Upper lobe of left lung (tissue), 4 donors: ENCODE measurements at regions not wholly inside any gene's neighbourhood (a gene's known extent, or its start where the extent isn't known, plus 50 kb on each side); places are given as distances from the start of the nearest gene placed in this dataset.

Experiments used
- CTCF ChIP-seq, 6 experiments: fragments of 450-650 bp in 4 of 6; fragments of 200-600 bp in 2 of 6; sonication (generic) in 2 of 6; IDR thresholded peaks; one replicate each; pipeline ENCODE4 v1.5.1; 2016 to 2019; ENCODE audit warnings: antibody characterized with exemption in 6 of 6
- EP300 ChIP-seq, 4 donors: sonication (generic); formaldehyde crosslinking; IDR thresholded peaks; one replicate each; pipeline ENCODE4 v1.5.1; 2017; ENCODE audit warnings: antibody characterized with exemption in 4 of 4, control low read depth in 2 of 4
- POLR2A ChIP-seq, 4 donors: fragments of 450-650 bp; IDR thresholded peaks; one replicate each; pipeline ENCODE4 v1.5.1; 2016 to 2017; ENCODE audit warnings: antibody characterized with exemption in 4 of 4, mild to moderate bottlenecking in 2 of 4
- POLR2AphosphoS5 ChIP-seq, 2 donors: sonication (generic); formaldehyde crosslinking; IDR thresholded peaks; one replicate each; pipeline ENCODE4 v1.5.1; 2017; ENCODE audit warnings: antibody characterized with exemption in 2 of 2

- TF ChIP-seq POLR2A (IDR thresholded peaks at IDR 0.05), result no peak
- no peak for TF ChIP-seq CTCF (IDR thresholded peaks at IDR 0.05)
- no peak for TF ChIP-seq EP300 (IDR thresholded peaks at IDR 0.05)
- no peak for TF ChIP-seq POLR2AphosphoS5 (IDR thresholded peaks at IDR 0.05)
Observed at GRCh38 chr10:20616918-20617810, 279.9 kb downstream of the NEBL start.
